ENCODE measurements at regions not wholly inside any gene's neighbourhood (a gene's known extent, or its start where the extent isn't known, plus 50 kb on each side); places are given as distances from the start of the nearest gene placed in this dataset.

DNA sequence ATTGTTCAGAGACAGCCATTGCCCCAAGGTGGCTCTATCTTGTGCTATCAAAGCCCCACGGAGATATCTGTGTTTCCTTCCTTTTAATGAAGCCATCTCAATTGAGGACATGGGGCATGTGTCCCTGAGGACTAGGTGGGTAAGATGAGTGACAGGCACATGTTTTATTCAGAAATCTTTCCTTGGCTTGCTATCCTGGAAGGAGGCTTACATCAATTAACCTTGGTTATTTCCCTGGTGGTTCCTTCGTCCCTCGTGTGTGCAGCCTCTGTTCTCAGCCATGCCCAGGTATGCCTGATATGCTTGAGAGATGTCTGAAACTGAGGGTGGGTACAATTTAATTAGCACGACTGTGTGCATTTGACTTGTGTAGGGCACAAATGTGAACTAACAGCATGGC lies 102.2 kb upstream of the TUT7 start:
- BruUV-seq (replicated peaks) = no TSS peak
- Mint-ChIP-seq H3K4me3 (ENCODE audit: low read depth, unreplicated experiment) (no peak overlapping the region), H3K27me3 (ENCODE audit: unreplicated experiment) (no peaks in the 10 kb centered on the region), H3K27ac (ENCODE audit: unreplicated experiment) (no peak overlapping the region), H3K9me3 (ENCODE audit: low read depth, unreplicated experiment) (no peaks in the 10 kb centered on the region), H3K36me3 (ENCODE audit: insufficient read depth, unreplicated experiment) (no peaks in the 10 kb centered on the region), H3K4me1 (ENCODE audit: low read depth, unreplicated experiment) (no peaks in the 10 kb centered on the region)
- CTCF ChIA-PET = no interaction called here
- DNase-seq = no peak
- TF ChIP-seq, protein P1, sequence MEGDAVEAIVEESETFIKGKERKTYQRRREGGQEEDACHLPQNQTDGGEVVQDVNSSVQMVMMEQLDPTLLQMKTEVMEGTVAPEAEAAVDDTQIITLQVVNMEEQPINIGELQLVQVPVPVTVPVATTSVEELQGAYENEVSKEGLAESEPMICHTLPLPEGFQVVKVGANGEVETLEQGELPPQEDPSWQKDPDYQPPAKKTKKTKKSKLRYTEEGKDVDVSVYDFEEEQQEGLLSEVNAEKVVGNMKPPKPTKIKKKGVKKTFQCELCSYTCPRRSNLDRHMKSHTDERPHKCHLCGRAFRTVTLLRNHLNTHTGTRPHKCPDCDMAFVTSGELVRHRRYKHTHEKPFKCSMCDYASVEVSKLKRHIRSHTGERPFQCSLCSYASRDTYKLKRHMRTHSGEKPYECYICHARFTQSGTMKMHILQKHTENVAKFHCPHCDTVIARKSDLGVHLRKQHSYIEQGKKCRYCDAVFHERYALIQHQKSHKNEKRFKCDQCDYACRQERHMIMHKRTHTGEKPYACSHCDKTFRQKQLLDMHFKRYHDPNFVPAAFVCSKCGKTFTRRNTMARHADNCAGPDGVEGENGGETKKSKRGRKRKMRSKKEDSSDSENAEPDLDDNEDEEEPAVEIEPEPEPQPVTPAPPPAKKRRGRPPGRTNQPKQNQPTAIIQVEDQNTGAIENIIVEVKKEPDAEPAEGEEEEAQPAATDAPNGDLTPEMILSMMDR (IDR thresholded peaks at IDR 0.05; ENCODE audit: unreplicated experiment) = no peak
- intact Hi-C loops (cut with micrococcal nuclease; ENCODE audit: unreplicated experiment) = no loop called here

DNA sequence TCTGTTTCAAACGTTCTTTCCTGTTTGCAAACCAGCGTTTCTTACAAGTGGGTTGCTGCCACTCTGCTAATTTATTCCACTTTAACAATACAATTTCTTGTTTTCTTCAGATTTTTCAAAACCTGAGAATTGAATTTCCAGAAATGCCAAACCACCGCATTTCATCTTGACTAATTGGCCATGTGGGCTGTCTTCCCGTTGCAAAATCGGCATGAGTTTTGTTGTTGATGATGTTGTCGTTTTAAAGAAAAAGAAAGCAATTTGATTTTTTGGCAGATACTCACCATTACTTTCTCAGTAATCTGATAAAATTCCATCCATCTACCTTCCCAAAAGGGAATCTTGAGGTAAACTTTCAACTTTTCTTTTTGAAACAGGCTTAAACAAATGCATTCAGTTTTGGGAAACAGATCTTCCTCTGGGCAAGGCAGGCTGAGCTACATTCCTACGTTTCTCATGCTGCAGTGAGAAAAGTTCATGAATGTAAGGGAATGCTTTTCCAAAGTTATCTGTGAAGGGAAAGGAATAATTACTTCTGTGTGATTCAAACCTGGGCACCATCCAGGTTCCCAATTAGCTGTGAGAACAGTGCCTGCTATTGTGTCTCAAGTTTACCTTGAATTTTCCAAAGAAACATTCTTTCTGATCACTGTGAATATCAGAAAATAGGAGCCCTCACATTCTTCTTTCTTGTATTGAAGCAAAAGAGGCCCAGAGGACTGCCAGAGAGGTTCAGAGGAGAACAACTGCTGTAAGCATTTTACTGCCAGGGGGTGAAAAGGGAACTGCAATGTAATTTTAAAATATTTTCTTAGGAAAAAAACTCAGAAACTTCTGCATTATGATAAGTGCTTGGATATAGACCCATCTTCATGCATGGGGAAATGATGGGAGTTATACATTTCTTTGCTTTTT lies 100.7 kb upstream of the TUT7 start:
- TF ChIP-seq, protein P1 (IDR thresholded peaks at IDR 0.05; ENCODE audit: unreplicated experiment) = no peak
- no TSS peak for BruUV-seq (replicated peaks)
- H3K4me3 Mint-ChIP-seq (ENCODE audit: low read depth, unreplicated experiment) = no peak overlapping the region
- no peaks in the 10 kb centered on the region for H3K27me3 Mint-ChIP-seq (ENCODE audit: unreplicated experiment)
- H3K9me3 Mint-ChIP-seq (ENCODE audit: low read depth, unreplicated experiment) = no peaks in the 10 kb centered on the region
- intact Hi-C loops (cut with micrococcal nuclease; ENCODE audit: unreplicated experiment) = no loop called here
- no peak overlapping the region for H3K27ac Mint-ChIP-seq (ENCODE audit: unreplicated experiment)
- no peaks in the 10 kb centered on the region for H3K36me3 Mint-ChIP-seq (ENCODE audit: insufficient read depth, unreplicated experiment)
- CTCF ChIA-PET = no interaction called here
- no peaks in the 10 kb centered on the region for H3K4me1 Mint-ChIP-seq (ENCODE audit: low read depth, unreplicated experiment)
- DNase-seq = no peak

DNA sequence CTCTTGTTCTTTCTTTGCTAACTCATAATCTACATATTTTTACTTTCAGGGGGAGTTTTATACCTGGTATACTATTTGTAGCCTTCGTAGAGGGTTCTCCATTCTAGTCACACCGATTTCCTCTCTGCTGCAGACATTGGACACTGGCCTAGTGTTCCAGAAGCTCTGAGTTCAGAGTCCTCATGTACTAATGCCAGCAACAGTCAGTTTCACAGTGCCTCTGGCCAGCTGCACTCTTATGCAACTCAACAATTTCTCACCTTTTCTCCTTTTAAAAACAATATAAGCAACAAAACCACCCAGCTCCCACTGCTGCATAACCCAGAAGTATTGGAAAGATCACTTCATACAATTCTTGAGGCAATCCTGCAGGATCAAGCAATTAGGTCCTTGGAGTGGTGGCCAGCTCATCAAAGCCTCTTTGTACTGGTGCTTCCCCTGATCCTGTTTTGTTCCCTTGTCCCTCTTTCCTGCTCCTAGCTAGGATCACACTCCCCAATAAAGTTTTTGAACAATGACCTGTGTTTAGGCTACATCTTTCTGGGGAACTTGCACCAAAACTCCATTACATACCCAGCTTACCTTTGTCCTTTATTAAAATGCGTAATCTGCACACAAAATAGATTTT lies 98.1 kb upstream of the TUT7 start:
- intact Hi-C loops (cut with micrococcal nuclease; ENCODE audit: unreplicated experiment) = no loop called here
- CTCF ChIA-PET = no interaction called here
- no TSS peak for BruUV-seq (replicated peaks)

DNA sequence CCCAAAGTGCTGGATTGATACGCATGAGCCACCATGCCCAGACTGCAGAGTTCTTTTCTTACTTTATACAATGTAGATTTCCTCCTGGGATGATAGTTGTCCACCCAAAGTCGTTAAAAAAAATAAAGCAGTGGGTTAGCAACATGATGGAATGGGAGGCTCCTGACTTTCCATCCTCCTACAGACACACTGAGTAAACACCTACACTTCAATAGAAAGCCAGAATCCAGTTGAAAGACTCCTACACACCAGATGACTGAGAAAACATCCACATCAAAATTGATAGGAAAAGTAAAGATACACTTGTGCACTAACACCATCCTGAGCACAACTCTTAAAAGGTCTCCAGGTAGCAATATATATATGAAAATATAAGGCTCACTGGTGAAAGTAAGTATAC lies 95.0 kb upstream of the TUT7 start:
- no peak for DNase-seq
- no TSS peak for BruUV-seq (replicated peaks)
- H3K36me3 Mint-ChIP-seq (ENCODE audit: insufficient read depth, unreplicated experiment) = no peaks in the 10 kb centered on the region
- TF ChIP-seq, protein P1 (IDR thresholded peaks at IDR 0.05; ENCODE audit: unreplicated experiment) = no peak
- H3K9me3 Mint-ChIP-seq (ENCODE audit: low read depth, unreplicated experiment) = no peaks in the 10 kb centered on the region
- H3K27ac Mint-ChIP-seq (ENCODE audit: unreplicated experiment) = no peak overlapping the region
- intact Hi-C loops (cut with micrococcal nuclease; ENCODE audit: unreplicated experiment) = no loop called here
- H3K27me3 Mint-ChIP-seq (ENCODE audit: unreplicated experiment) = no peaks in the 10 kb centered on the region
- no peak overlapping the region for H3K4me3 Mint-ChIP-seq (ENCODE audit: low read depth, unreplicated experiment)
- no peaks in the 10 kb centered on the region for H3K4me1 Mint-ChIP-seq (ENCODE audit: low read depth, unreplicated experiment)
- CTCF ChIA-PET = no interaction called here

More for the DNA sequence above, 98.1 kb upstream of the TUT7 start:
- H3K9me3 Mint-ChIP-seq (ENCODE audit: low read depth, unreplicated experiment) = no peaks in the 10 kb centered on the region
- H3K4me3 Mint-ChIP-seq (ENCODE audit: low read depth, unreplicated experiment) = no peak overlapping the region
- H3K27me3 Mint-ChIP-seq (ENCODE audit: unreplicated experiment) = no peaks in the 10 kb centered on the region
- H3K27ac Mint-ChIP-seq (ENCODE audit: unreplicated experiment) = no peak overlapping the region
- DNase-seq = no peak
- TF ChIP-seq, protein P1 (IDR thresholded peaks at IDR 0.05; ENCODE audit: unreplicated experiment) = no peak
- no peaks in the 10 kb centered on the region for H3K4me1 Mint-ChIP-seq (ENCODE audit: low read depth, unreplicated experiment)
- no peaks in the 10 kb centered on the region for H3K36me3 Mint-ChIP-seq (ENCODE audit: insufficient read depth, unreplicated experiment)
